ENCODE measurements at regions not wholly inside any gene's neighbourhood (a gene's known extent, or its start where the extent isn't known, plus 50 kb on each side); places are given as distances from the start of the nearest gene placed in this dataset.

GRCh38 chr9:94016744-94017143 lies 61.6 kb upstream of the BARX1 start:
- Histone ChIP-seq H3K9ac (ENCODE audit: low read depth in 1 of 2, low read length in 2 of 2) (no peak overlapping the region), H3K4me3 (ENCODE audit: low read depth in 1 of 3, low read length in 3 of 3) (no peak overlapping the region), H3K27me3 (ENCODE audit: control insufficient read depth in 4 of 4, insufficient read depth in 4 of 4, low read length in 3 of 4) (no peaks in the 10 kb centered on the region), H3K27ac (ENCODE audit: low read depth in 1 of 2, low read length in 2 of 2) (no peak overlapping the region), H3K4me1 (ENCODE audit: control insufficient read depth in 4 of 4, insufficient read depth in 4 of 4, low read length in 3 of 4) (no peaks in the 10 kb centered on the region), H3K36me3 (ENCODE audit: control insufficient read depth in 4 of 4, insufficient read depth in 3 of 4, low read depth in 1 of 4, low read length in 3 of 4) (no peaks in the 10 kb centered on the region), H3K9me3 (ENCODE audit: control insufficient read depth in 4 of 4, low read length in 3 of 4) (no peaks in the 10 kb centered on the region)
- WGBS: 77% methylated on average over 3 of the region's 3 CpGs
- no peak for DNase-seq (ENCODE audit: low spot score)
- TF ChIP-seq ATF3 (IDR thresholded peaks at IDR 0.05): no peak
- no peak for TF ChIP-seq FOXA1 (IDR thresholded peaks at IDR 0.05)
- TF ChIP-seq TAF1 (conservative IDR thresholded peaks at IDR 0.05): no peak
- no peak for TF ChIP-seq SP1 (IDR thresholded peaks at IDR 0.05)
- no peak for TF ChIP-seq RAD21 (IDR thresholded peaks at IDR 0.05)
- TF ChIP-seq FOXA2 (IDR thresholded peaks at IDR 0.05): no peak
- no peak for TF ChIP-seq HNF4A (conservative IDR thresholded peaks at IDR 0.05)
- no peak for TF ChIP-seq JUND (IDR thresholded peaks at IDR 0.05)
- TF ChIP-seq YY1 (IDR thresholded peaks at IDR 0.05): no peak
- TF ChIP-seq REST (IDR thresholded peaks at IDR 0.05): no peak

- no peak overlapping the region for H3K4me3 ChIP-seq (ENCODE audit: low read depth in 1 of 3, low read length in 3 of 3)
- H3K9ac ChIP-seq (ENCODE audit: low read depth in 1 of 2, low read length in 2 of 2): no peak overlapping the region
- no peaks in the 10 kb centered on the region for H3K27me3 ChIP-seq (ENCODE audit: control insufficient read depth in 4 of 4, insufficient read depth in 4 of 4, low read length in 3 of 4)
- no peaks in the 10 kb centered on the region for H3K36me3 ChIP-seq (ENCODE audit: control insufficient read depth in 4 of 4, insufficient read depth in 3 of 4, low read depth in 1 of 4, low read length in 3 of 4)
- WGBS: 69% methylated on average over 4 of the region's 4 CpGs
- H3K4me1 ChIP-seq (ENCODE audit: control insufficient read depth in 4 of 4, insufficient read depth in 4 of 4, low read length in 3 of 4): no peaks in the 10 kb centered on the region
- DNase-seq (ENCODE audit: low spot score): no peak
- TF ChIP-seq CTCF (IDR thresholded peaks at IDR 0.05; ENCODE audit: low read depth, low read length, missing input control) (no peak), REST (IDR thresholded peaks at IDR 0.05) (no peak), FOXA2 (IDR thresholded peaks at IDR 0.05) (no peak), HNF4G (IDR thresholded peaks at IDR 0.05) (no peak), NR2F2 (IDR thresholded peaks at IDR 0.05) (no peak), ZBTB33 (IDR thresholded peaks at IDR 0.05) (no peak), FOXA1 (IDR thresholded peaks at IDR 0.05) (no peak), ATF3 (IDR thresholded peaks at IDR 0.05) (no peak), MAX (IDR thresholded peaks at IDR 0.05) (no peak), RXRA (IDR thresholded peaks at IDR 0.05) (no peak), JUND (IDR thresholded peaks at IDR 0.05) (no peak), YY1 (IDR thresholded peaks at IDR 0.05) (no peak), SP1 (IDR thresholded peaks at IDR 0.05) (no peak), HNF4A (conservative IDR thresholded peaks at IDR 0.05) (no peak), GABPA (IDR thresholded peaks at IDR 0.05 in 1 of 2, conservative IDR thresholded peaks at IDR 0.05 in 1 of 2) (no peak), EGR1 (IDR thresholded peaks at IDR 0.05; ENCODE audit: low read depth in 2 of 2) (no peak), TAF1 (conservative IDR thresholded peaks at IDR 0.05) (no peak)
- no peak overlapping the region for H3K27ac ChIP-seq (ENCODE audit: low read depth in 1 of 2, low read length in 2 of 2)
- no peaks in the 10 kb centered on the region for H3K9me3 ChIP-seq (ENCODE audit: control insufficient read depth in 4 of 4, low read length in 3 of 4)
Measured at GRCh38 chr9:94014920-94015319, 59.8 kb upstream of the BARX1 start.

Data from liver (tissue), 8 donors.